IMR-90 (cell line): ENCODE measurements at regions not wholly inside any gene's neighbourhood (a gene's known extent, or its start where the extent isn't known, plus 50 kb on each side); places are given as distances from the start of the nearest gene placed in this dataset.

Source experiments
- CTCF ChIP-seq: conservative IDR thresholded peaks from 2 replicates; pipeline ENCODE4 v1.5.1; 2012; ENCODE audit warnings: mild to moderate bottlenecking, low read depth, low read length, improper control_type of control experiment
- USF2 ChIP-seq: fragments of 150-350 bp; IDR thresholded peaks from 2 replicates; pipeline ENCODE4 v1.6.1; 2017; ENCODE audit warnings: mild to moderate bottlenecking, antibody characterized with exemption, low read length, low read depth

- TF ChIP-seq CTCF: no peak
- TF ChIP-seq USF2: no peak
Observed at GRCh38 chr13:86731987-86732386, 932.8 kb upstream of the SLITRK6 start.
